ENCODE measurements at regions not wholly inside any gene's neighbourhood (a gene's known extent, or its start where the extent isn't known, plus 50 kb on each side); places are given as distances from the start of the nearest gene placed in this dataset.

DNA sequence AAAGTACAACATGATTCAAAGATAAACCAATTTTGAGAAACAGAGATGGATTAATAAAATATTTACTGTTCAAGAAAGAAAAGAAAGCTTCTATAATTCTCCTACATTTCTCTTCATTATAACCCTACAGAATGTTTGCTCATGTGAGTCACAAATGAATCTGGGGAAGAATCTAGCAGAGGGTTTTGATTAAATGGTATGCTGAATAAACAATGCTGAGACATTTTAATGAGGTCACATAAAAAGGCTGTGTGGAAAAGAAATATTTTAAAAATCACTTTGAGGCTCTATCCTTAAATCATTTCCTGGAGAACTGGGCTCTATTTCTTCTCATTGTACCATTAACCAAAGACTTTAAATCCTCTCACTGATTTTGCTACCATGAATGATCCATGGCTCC, 727.7 kb downstream of the NTRK3 start:
- DNase-seq (ENCODE audit: low spot score in 2 of 2): no peak
- TF ChIP-seq, protein P1, sequence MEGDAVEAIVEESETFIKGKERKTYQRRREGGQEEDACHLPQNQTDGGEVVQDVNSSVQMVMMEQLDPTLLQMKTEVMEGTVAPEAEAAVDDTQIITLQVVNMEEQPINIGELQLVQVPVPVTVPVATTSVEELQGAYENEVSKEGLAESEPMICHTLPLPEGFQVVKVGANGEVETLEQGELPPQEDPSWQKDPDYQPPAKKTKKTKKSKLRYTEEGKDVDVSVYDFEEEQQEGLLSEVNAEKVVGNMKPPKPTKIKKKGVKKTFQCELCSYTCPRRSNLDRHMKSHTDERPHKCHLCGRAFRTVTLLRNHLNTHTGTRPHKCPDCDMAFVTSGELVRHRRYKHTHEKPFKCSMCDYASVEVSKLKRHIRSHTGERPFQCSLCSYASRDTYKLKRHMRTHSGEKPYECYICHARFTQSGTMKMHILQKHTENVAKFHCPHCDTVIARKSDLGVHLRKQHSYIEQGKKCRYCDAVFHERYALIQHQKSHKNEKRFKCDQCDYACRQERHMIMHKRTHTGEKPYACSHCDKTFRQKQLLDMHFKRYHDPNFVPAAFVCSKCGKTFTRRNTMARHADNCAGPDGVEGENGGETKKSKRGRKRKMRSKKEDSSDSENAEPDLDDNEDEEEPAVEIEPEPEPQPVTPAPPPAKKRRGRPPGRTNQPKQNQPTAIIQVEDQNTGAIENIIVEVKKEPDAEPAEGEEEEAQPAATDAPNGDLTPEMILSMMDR (IDR thresholded peaks at IDR 0.05): no peak
- TF ChIP-seq POLR2A (IDR thresholded peaks at IDR 0.05) (no peak), POLR2AphosphoS5 (IDR thresholded peaks at IDR 0.05) (no peak)
- Histone ChIP-seq H3K27ac (no peak overlapping the region), H3K27me3 (no peaks in the 10 kb centered on the region), H3K9me3 (no peaks in the 10 kb centered on the region), H3K4me3 (no peak overlapping the region), H3K36me3 (no peaks in the 10 kb centered on the region), H3K4me1 (no peaks in the 10 kb centered on the region)
- intact Hi-C loops (cut with DNase I; ENCODE audit: low total_unique reads): no loop called here

DNA sequence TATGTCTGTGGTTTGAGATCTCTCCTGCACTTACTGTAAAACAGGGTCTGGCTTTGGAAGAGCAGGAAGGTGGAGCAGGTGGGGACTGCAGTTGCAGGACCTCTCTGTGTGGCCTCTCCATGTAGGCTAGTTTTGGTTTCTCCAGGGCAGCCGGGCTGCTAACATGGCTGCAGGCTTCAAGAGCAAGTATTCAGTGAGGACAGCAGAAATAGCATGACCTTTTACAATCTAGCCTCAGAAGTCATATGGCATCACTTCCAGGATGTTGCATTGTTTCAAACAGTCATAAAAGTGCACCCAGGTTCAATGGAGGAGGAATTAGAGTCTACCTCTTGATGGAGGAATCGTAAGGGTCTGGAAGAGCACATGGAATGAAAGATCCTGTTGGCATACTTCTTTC, 728.7 kb downstream of the NTRK3 start:
- no peak overlapping the region for H3K27ac ChIP-seq
- H3K27me3 ChIP-seq: no peaks in the 10 kb centered on the region
- H3K9me3 ChIP-seq: no peaks in the 10 kb centered on the region
- no peak for TF ChIP-seq POLR2A (IDR thresholded peaks at IDR 0.05)
- TF ChIP-seq, protein P1 (IDR thresholded peaks at IDR 0.05): no peak
- TF ChIP-seq POLR2AphosphoS5 (IDR thresholded peaks at IDR 0.05): no peak
- H3K36me3 ChIP-seq: no peaks in the 10 kb centered on the region
- H3K4me3 ChIP-seq: no peak overlapping the region
- intact Hi-C loops (cut with DNase I; ENCODE audit: low total_unique reads): no loop called here
- no peak for DNase-seq (ENCODE audit: low spot score in 2 of 2)
- H3K4me1 ChIP-seq: no peaks in the 10 kb centered on the region

DNA sequence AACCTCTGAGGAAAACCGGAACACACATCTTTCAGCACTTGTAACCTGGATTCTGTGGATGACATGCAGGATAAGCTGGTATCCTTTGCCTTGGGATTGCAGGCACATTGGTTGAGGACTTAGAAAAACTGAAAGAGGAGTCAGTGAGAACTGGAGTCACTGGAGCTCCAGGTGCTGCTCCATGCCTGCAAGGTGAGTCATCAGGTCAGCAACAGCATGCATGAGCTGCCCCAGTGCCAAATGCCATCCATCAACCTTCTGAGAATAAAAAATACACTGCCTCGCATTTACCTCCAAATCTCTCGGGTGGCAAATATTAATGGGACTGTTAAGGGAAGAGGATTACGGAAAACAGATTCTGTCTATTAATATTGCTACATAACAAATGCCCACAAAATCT, 729.1 kb downstream of the NTRK3 start:
- Histone ChIP-seq H3K27me3 (no peaks in the 10 kb centered on the region), H3K4me1 (no peaks in the 10 kb centered on the region), H3K27ac (no peak overlapping the region), H3K4me3 (no peak overlapping the region), H3K9me3 (no peaks in the 10 kb centered on the region), H3K36me3 (no peaks in the 10 kb centered on the region)
- intact Hi-C loops (cut with DNase I; ENCODE audit: low total_unique reads): no loop called here
- TF ChIP-seq POLR2A (IDR thresholded peaks at IDR 0.05): no peak
- no peak for TF ChIP-seq POLR2AphosphoS5 (IDR thresholded peaks at IDR 0.05)
- TF ChIP-seq, protein P1 (IDR thresholded peaks at IDR 0.05): no peak
- peak in 1 of 2 donors; percentile 20 for DNase-seq (ENCODE audit: low spot score in 2 of 2)

DNA sequence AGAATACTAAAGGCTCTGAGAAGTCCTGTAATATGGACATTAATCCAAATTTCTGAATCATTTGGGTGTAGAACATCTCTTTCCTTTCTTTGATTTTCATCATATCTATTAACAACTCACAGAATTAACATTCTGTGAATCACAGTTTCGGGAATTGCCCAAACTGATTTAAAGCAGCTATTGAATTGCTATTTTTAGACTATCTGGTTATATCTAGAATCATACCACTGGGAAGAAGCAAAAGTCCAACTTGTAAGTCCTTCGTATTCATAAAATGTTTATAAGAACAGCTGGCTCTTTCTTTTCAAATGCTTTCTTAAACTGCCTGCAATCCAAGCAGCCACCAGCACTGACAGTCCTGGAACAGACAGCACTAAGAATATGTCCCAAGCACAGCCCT, 733.0 kb downstream of the NTRK3 start:
- DNase-seq (ENCODE audit: low spot score in 2 of 2): no peak
- no peak overlapping the region for H3K4me3 ChIP-seq
- H3K27ac ChIP-seq: no peak overlapping the region
- intact Hi-C loops (cut with DNase I; ENCODE audit: low total_unique reads): no loop called here
- H3K36me3 ChIP-seq: no peaks in the 10 kb centered on the region
- no peaks in the 10 kb centered on the region for H3K9me3 ChIP-seq
- H3K4me1 ChIP-seq: no peaks in the 10 kb centered on the region
- H3K27me3 ChIP-seq: no peaks in the 10 kb centered on the region
- TF ChIP-seq, protein P1 (IDR thresholded peaks at IDR 0.05): no peak
- TF ChIP-seq POLR2AphosphoS5 (IDR thresholded peaks at IDR 0.05) (no peak), POLR2A (IDR thresholded peaks at IDR 0.05) (no peak)

DNA sequence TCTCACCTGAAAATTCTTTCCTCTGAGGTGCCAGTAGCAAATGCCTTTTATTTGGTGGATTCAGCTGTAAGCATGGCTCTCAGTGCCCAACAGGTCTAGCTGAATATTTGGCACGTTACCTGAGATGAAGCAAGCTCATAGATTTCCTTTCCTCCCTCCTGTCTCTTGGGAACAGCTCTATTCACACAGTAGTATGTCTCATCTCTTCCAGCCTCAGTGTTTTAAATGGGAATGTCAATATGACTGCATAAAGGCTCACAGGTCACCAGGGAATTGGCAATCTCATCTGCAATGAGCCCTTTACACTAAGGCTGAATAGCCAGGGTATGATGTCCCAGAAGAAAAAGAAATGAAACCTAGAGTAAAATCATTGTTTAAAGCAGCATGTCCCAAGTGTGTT, 733.5 kb downstream of the NTRK3 start:
- TF ChIP-seq POLR2A (IDR thresholded peaks at IDR 0.05): no peak
- TF ChIP-seq, protein P1 (IDR thresholded peaks at IDR 0.05): no peak
- no peak for TF ChIP-seq POLR2AphosphoS5 (IDR thresholded peaks at IDR 0.05)
- H3K4me3 ChIP-seq: no peak overlapping the region
- no peaks in the 10 kb centered on the region for H3K9me3 ChIP-seq
- no peak overlapping the region for H3K27ac ChIP-seq
- no peaks in the 10 kb centered on the region for H3K27me3 ChIP-seq
- H3K4me1 ChIP-seq: no peaks in the 10 kb centered on the region
- no peaks in the 10 kb centered on the region for H3K36me3 ChIP-seq
- DNase-seq (ENCODE audit: low spot score in 2 of 2): no peak
- intact Hi-C loops (cut with DNase I; ENCODE audit: low total_unique reads): no loop called here

All from breast epithelium (tissue), 4 donors.